Smooth muscle cell (in vitro differentiated cells): ENCODE measurements at regions not wholly inside any gene's neighbourhood (a gene's known extent, or its start where the extent isn't known, plus 50 kb on each side); places are given as distances from the start of the nearest gene placed in this dataset.
"Not testable (repeated sequence)": the region's sequence is repeated elsewhere in the genome, so short reads cannot be mapped to it uniquely, and the experiment has no call there.

Experiments
- DNase-seq: peaks from one replicate; lab custom pipeline; 2025; ENCODE audit not compliant: unreplicated experiment; lab: John Stamatoyannopoulos, UW
- H2AFZ ChIP-seq: fragments of 200-600 bp; sonication (generic); 2 replicates; pipeline ENCODE4 v1.6.0; 2016; ENCODE audit warnings: antibody characterized with exemption, low read depth, mild to moderate bottlenecking
- H3F3A ChIP-seq: fragments of 200-600 bp; sonication (generic); 2 replicates; pipeline ENCODE4 v1.6.0; 2017; ENCODE audit warnings: antibody characterized with exemption, low read depth
- H3K27ac ChIP-seq: fragments of 200-600 bp; sonication (generic); 2 replicates; pipeline ENCODE4 v1.5.1; 2016; ENCODE audit warnings: low read depth, mild to moderate bottlenecking
- H3K27me3 ChIP-seq: fragments of 200-600 bp; sonication (generic); 2 replicates; pipeline ENCODE4 v1.6.1; 2016; ENCODE audit warnings: low read depth, mild to moderate bottlenecking
- H3K36me3 ChIP-seq: fragments of 200-600 bp; sonication (generic); 2 replicates; pipeline ENCODE4 v1.5.1; 2016; ENCODE audit warnings: low read depth
- H3K4me1 ChIP-seq: fragments of 200-600 bp; sonication (generic); 2 replicates; pipeline ENCODE4 v1.5.1; 2016; ENCODE audit warnings: low read depth
- H3K4me2 ChIP-seq: fragments of 200-600 bp; sonication (generic); 2 replicates; pipeline ENCODE4 v1.6.0; 2016; ENCODE audit warnings: mild to moderate bottlenecking
- H3K4me3 ChIP-seq: fragments of 200-600 bp; sonication (generic); 2 replicates; pipeline ENCODE4 v1.5.1; 2016; ENCODE audit warnings: mild to moderate bottlenecking
- H3K79me2 ChIP-seq: fragments of 200-600 bp; sonication (generic); 2 replicates; pipeline ENCODE4 v1.6.0; 2016; ENCODE audit warnings: low read depth, mild to moderate bottlenecking
- H3K9ac ChIP-seq: fragments of 200-600 bp; sonication (generic); 2 replicates; pipeline ENCODE4 v1.6.0; 2016; ENCODE audit warnings: low read depth
- H3K9me3 ChIP-seq: fragments of 200-600 bp; sonication (generic); replicated peaks from 2 replicates; pipeline ENCODE4 v1.5.1; 2016; ENCODE audit warnings: low read depth
- H4K20me1 ChIP-seq: fragments of 200-600 bp; sonication (generic); 2 replicates; pipeline ENCODE4 v1.6.0; 2016; ENCODE audit warnings: low read depth
- CTCF ChIP-seq: fragments of 200-600 bp; sonication (generic); IDR thresholded peaks from 2 replicates; pipeline ENCODE4 v1.5.1; 2017; ENCODE audit warnings: borderline replicate concordance, mild to moderate bottlenecking, antibody characterized with exemption; ENCODE audit not compliant: insufficient read depth, poor library complexity, severe bottlenecking
- WGBS: methylation state at CpG from one replicate; pipeline ENCODE4 v1.1.7; 2016; ENCODE audit warnings: low lambda C conversion rate; 5-methylcytosine and 5-hydroxymethylcytosine counted together

- no peaks in the 10 kb centered on the region for H3K9me3 ChIP-seq
- peak overlapping the region; percentile 54 for H3K4me2 ChIP-seq
- H3K4me3 ChIP-seq = no peak overlapping the region
- no peaks in the 10 kb centered on the region for H3F3A ChIP-seq
- no peak overlapping the region for H3K27ac ChIP-seq
- H3K27me3 ChIP-seq = no peaks in the 10 kb centered on the region
- H3K9ac ChIP-seq = no peak overlapping the region
- DNase-seq = no peak
- H2AFZ ChIP-seq = peak overlapping the region; percentile 20
- WGBS = 52% methylated on average over 8 of the region's 8 CpGs
- no peaks in the 10 kb centered on the region for H3K79me2 ChIP-seq
- peak; percentile 48 for TF ChIP-seq CTCF
- H4K20me1 ChIP-seq = no peaks in the 10 kb centered on the region
- no peaks in the 10 kb centered on the region for H3K4me1 ChIP-seq
- no peaks in the 10 kb centered on the region for H3K36me3 ChIP-seq
Measured at GRCh38 chr9:12425878-12426864, 267.0 kb upstream of the TYRP1 start.

- WGBS = 97% methylated on average over 3 of the region's 3 CpGs
- TF ChIP-seq CTCF = no peak
- no peak overlapping the region for H2AFZ ChIP-seq
Measured at GRCh38 chr9:12439267-12439666, 253.9 kb upstream of the TYRP1 start.

GRCh38 chr9:12441080-12441479, 252.1 kb upstream of the TYRP1 start:
- not testable (repeated sequence) for H3K27me3 ChIP-seq, H3K4me3 ChIP-seq, H4K20me1 ChIP-seq, H3K9me3 ChIP-seq, H3K79me2 ChIP-seq, H3K9ac ChIP-seq, H2AFZ ChIP-seq, H3K4me1 ChIP-seq, DNase-seq, H3K27ac ChIP-seq, H3K4me2 ChIP-seq, H3F3A ChIP-seq, H3K36me3 ChIP-seq
- 49% methylated on average over 6 of the region's 6 CpGs for WGBS

More at GRCh38 chr9:12439267-12439666, 253.9 kb upstream of the TYRP1 start:
- H3K4me1 ChIP-seq = no peaks in the 10 kb centered on the region
- no peaks in the 10 kb centered on the region for H3K79me2 ChIP-seq
- DNase-seq = no peak
- H3K9ac ChIP-seq = no peak overlapping the region
- no peaks in the 10 kb centered on the region for H3K36me3 ChIP-seq
- no peak overlapping the region for H3K4me3 ChIP-seq
- no peaks in the 10 kb centered on the region for H3K27me3 ChIP-seq
- H3F3A ChIP-seq = no peaks in the 10 kb centered on the region
- no peaks in the 10 kb centered on the region for H3K9me3 ChIP-seq
- H4K20me1 ChIP-seq = no peaks in the 10 kb centered on the region
- no peak overlapping the region for H3K4me2 ChIP-seq
- no peak overlapping the region for H3K27ac ChIP-seq

- no peak for TF ChIP-seq CTCF
- DNase-seq = no peak
- H3F3A ChIP-seq = no peaks in the 10 kb centered on the region
- no peaks in the 10 kb centered on the region for H3K9me3 ChIP-seq
- no peaks in the 10 kb centered on the region for H3K4me1 ChIP-seq
- no peaks in the 10 kb centered on the region for H3K27me3 ChIP-seq
- no peaks in the 10 kb centered on the region for H4K20me1 ChIP-seq
- no peaks in the 10 kb centered on the region for H3K79me2 ChIP-seq
- no peak overlapping the region for H3K4me2 ChIP-seq
- H3K27ac ChIP-seq = no peak overlapping the region
- 88% methylated on average over 1 of the region's 1 CpG for WGBS
- H2AFZ ChIP-seq = no peak overlapping the region
- H3K36me3 ChIP-seq = no peaks in the 10 kb centered on the region
- no peak overlapping the region for H3K4me3 ChIP-seq
- H3K9ac ChIP-seq = no peak overlapping the region
Measured at GRCh38 chr9:12441506-12441905, 251.7 kb upstream of the TYRP1 start.
